Endothelial cell of umbilical vein (primary cell): ENCODE measurements at regions not wholly inside any gene's neighbourhood (a gene's known extent, or its start where the extent isn't known, plus 50 kb on each side); places are given as distances from the start of the nearest gene placed in this dataset.

Experiments
- BruUV-seq: library from RNA; stranded (reverse); fragments of 400-500 nt; replicated peaks from 2 replicates; lab custom pipeline; 2021; lab: Mats Ljungman, UMichigan
- CTCF ChIA-PET: fragments of 300-600, 350-600 bp; sonication (Branson Sonifier 250); formaldehyde crosslinking; loops from one replicate; lab custom pipeline; 2021; ENCODE audit warnings: antibody characterized with exemption, inconsistent platforms; lab: Charles Lee
- POLR2A ChIA-PET: fragments of 300-600, 350-600 bp; sonication (Branson Sonifier 250); formaldehyde crosslinking; loops from one replicate; lab custom pipeline; 2021; ENCODE audit warnings: antibody characterized with exemption, inconsistent platforms; lab: Charles Lee
- DNase-seq: peaks from one replicate; pipeline ENCODE4 v3.0.0-alpha.2; 2011; ENCODE audit warnings: low read depth, low spot score
- FAIRE-seq: peaks from 2 replicates; lab custom pipeline; 2011; peaks lifted over from hg19 to GRCh38; lab: Jason Lieb, UNC
- H2AFZ ChIP-seq: 2 replicates; pipeline ENCODE4 v1.6.0; 2012; ENCODE audit warnings: low read depth, low read length, control low read depth, inconsistent platforms
- H3K27ac ChIP-seq: 2 replicates; pipeline ENCODE4 v1.5.1; 2011; ENCODE audit warnings: low read depth, mild to moderate bottlenecking, control low read depth, low read length, moderate library complexity; ENCODE audit not compliant: insufficient read depth
- H3K27me3 ChIP-seq, 2 experiments: 2 replicates each; pipeline versions ENCODE4 v1.6.0 to v1.6.1; 2011; ENCODE audit warnings: low read length in 2 of 2, mixed read lengths in 1 of 2; ENCODE audit not compliant: control insufficient read depth in 2 of 2, insufficient read depth in 2 of 2
- H3K36me3 ChIP-seq, 2 experiments: 2 replicates in 1 of 2; 3 replicates in 1 of 2; pipeline ENCODE4 v1.5.1; 2011; ENCODE audit warnings: low read length in 2 of 2, mild to moderate bottlenecking in 1 of 2, moderate library complexity in 1 of 2; ENCODE audit not compliant: control insufficient read depth in 2 of 2, insufficient read depth in 2 of 2; ENCODE audit errors: extremely low read depth in 1 of 2
- H3K4me1 ChIP-seq: 3 replicates; pipeline ENCODE4 v1.5.1; 2011; ENCODE audit warnings: mild to moderate bottlenecking, low read length; ENCODE audit not compliant: control insufficient read depth, insufficient read depth; ENCODE audit errors: extremely low read depth
- H3K4me2 ChIP-seq: 2 replicates; pipeline ENCODE4 v1.6.1; 2011; ENCODE audit warnings: low read length, control low read depth, mixed read lengths; ENCODE audit not compliant: insufficient read depth
- H3K4me3 ChIP-seq, 3 experiments: fragments of 200-600 bp in 1 of 3; sonication (generic), shearing (Covaris generic) in 1 of 3; replicated peaks in 1 of 3; 2 replicates each; pipeline ENCODE4 v1.5.1; 2011 to 2016; ENCODE audit warnings: control low read depth in 3 of 3, low read length in 3 of 3, mild to moderate bottlenecking in 2 of 3, inconsistent platforms in 1 of 3, low read depth in 1 of 3, moderate library complexity in 1 of 3; ENCODE audit not compliant: insufficient read depth in 1 of 3
- H3K79me2 ChIP-seq: 2 replicates; pipeline ENCODE4 v1.6.0; 2012; ENCODE audit warnings: low read length, inconsistent platforms; ENCODE audit not compliant: control insufficient read depth, insufficient read depth
- H3K9ac ChIP-seq: replicated peaks from 2 replicates; pipeline ENCODE3; 2011; ENCODE audit warnings: low read length, control low read depth; ENCODE audit not compliant: insufficient read depth; ENCODE audit errors: extremely low read depth
- H3K9me1 ChIP-seq: replicated peaks from 3 replicates; pipeline ENCODE4 v1.6.0; 2011; ENCODE audit warnings: mild to moderate bottlenecking, low read length; ENCODE audit not compliant: control insufficient read depth, insufficient read depth; ENCODE audit errors: extremely low read depth
- H3K9me3 ChIP-seq: replicated peaks from 2 replicates; pipeline ENCODE4 v1.5.1; 2012; ENCODE audit warnings: low read length, inconsistent platforms; ENCODE audit not compliant: control insufficient read depth, insufficient read depth
- H4K20me1 ChIP-seq: replicated peaks from 2 replicates; pipeline ENCODE3; 2011; ENCODE audit warnings: mild to moderate bottlenecking, low read length; ENCODE audit not compliant: control insufficient read depth, insufficient read depth; ENCODE audit errors: extremely low read depth
- EZH2 ChIP-seq: IDR thresholded peaks from 2 replicates; pipeline ENCODE4 v1.6.1; 2012; ENCODE audit warnings: borderline replicate concordance, low read depth, mild to moderate bottlenecking, moderate library complexity, low read length, inconsistent platforms; ENCODE audit not compliant: severe bottlenecking
- FOS ChIP-seq: IDR thresholded peaks from 2 replicates; pipeline ENCODE4 v1.6.1; 2011; ENCODE audit warnings: mild to moderate bottlenecking, low read length, moderate library complexity, borderline replicate concordance; ENCODE audit not compliant: insufficient read depth
- GATA2 ChIP-seq: IDR thresholded peaks from 2 replicates; pipeline ENCODE4 v1.7.0; 2011; ENCODE audit warnings: low read depth, mild to moderate bottlenecking, moderate library complexity, mixed read lengths, low read length; ENCODE audit not compliant: insufficient read length, insufficient read depth
- JUN ChIP-seq: IDR thresholded peaks from 2 replicates; pipeline ENCODE4 v1.6.1; 2011; ENCODE audit warnings: borderline replicate concordance, low read depth; ENCODE audit not compliant: insufficient read length, insufficient read depth
- MYC ChIP-seq: IDR thresholded peaks from one replicate; pipeline ENCODE4 v1.6.1; 2011; ENCODE audit warnings: mild to moderate bottlenecking, low read depth, low read length
- POLR2A ChIP-seq: IDR thresholded peaks from 2 replicates; pipeline ENCODE4 v1.6.1; 2012; ENCODE audit warnings: low read depth, mild to moderate bottlenecking, control low read depth, low read length
- POLR2AphosphoS5 ChIP-seq: IDR thresholded peaks from 2 replicates; pipeline ENCODE4 v1.6.1; 2012; ENCODE audit warnings: low read depth, mild to moderate bottlenecking, control low read depth, low read length, moderate library complexity; ENCODE audit not compliant: insufficient read depth
- dilution Hi-C: fragments of 300-500 bp; cut with MboI; formaldehyde crosslinking; loops from one replicate; pipeline ENCODE4 v1.15.0; 2019; ENCODE audit warnings: low sequenced_read_pairs; ENCODE audit not compliant: extremely low pct_ligation_motif_present
- intact Hi-C: fragments of 100-400 bp; cut with micrococcal nuclease; formaldehyde crosslinking; loops from one replicate; pipeline ENCODE4 v1.10.0; 2022
- TF ChIP-seq, protein P1 (sequence below): IDR thresholded peaks from 2 replicates; pipeline ENCODE4 v1.6.1; 2011; ENCODE audit not compliant: insufficient read depth, insufficient read length
- TF ChIP-seq, protein P2 (sequence below), 2 donors: IDR thresholded peaks; 1 replicate in 1 of 2; 2 replicates in 1 of 2; pipeline ENCODE4 v1.5.1; 2011; ENCODE audit warnings: low read length in 2 of 2, mild to moderate bottlenecking in 2 of 2, moderate library complexity in 2 of 2, control low read depth in 1 of 2, inconsistent platforms in 1 of 2, low read depth in 1 of 2; ENCODE audit not compliant: insufficient read depth in 1 of 2; ENCODE audit errors: extremely low read depth in 1 of 2

DNA sequence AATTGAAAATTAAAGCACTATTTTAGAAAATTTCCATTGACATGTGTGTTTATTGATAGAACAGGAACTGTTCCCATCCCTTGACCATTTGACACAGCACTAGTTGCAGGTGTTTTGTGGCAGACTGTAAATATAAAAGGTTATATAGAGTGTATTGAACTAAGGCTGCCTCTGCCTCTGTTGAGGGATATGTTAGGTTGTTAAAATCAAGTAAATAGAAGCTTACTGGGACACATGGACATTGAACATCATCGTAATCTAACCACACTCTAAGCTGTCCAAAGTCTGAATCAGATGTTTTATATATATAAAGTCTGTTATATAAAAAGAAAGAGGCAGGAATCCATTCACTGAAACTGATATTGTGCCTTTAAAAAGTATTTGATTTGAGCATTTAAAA, 308.1 kb upstream of the PKN2 start:
- Histone ChIP-seq H3K9me1 (no peaks in the 10 kb centered on the region), H3K4me2 (no peak overlapping the region), H3K79me2 (no peaks in the 10 kb centered on the region), H3K9me3 (no peaks in the 10 kb centered on the region), H4K20me1 (no peaks in the 10 kb centered on the region), H3K27me3 (peaks cover 0 to 3% of the 10 kb centered on the region in 2 experiments), H3K9ac (no peak overlapping the region), H3K27ac (no peak overlapping the region), H2AFZ (no peak overlapping the region), H3K4me3 (no peak overlapping the region), H3K36me3 (no peaks in the 10 kb centered on the region), H3K4me1 (no peaks in the 10 kb centered on the region)
- FAIRE-seq (no peak), DNase-seq (no peak)
- intact Hi-C loops, result no loop called here
- dilution Hi-C loops, result no loop called here
- no peak for TF ChIP-seq JUN
- no peak for TF ChIP-seq EZH2
- TF ChIP-seq GATA2, result no peak
- TF ChIP-seq, protein P1, sequence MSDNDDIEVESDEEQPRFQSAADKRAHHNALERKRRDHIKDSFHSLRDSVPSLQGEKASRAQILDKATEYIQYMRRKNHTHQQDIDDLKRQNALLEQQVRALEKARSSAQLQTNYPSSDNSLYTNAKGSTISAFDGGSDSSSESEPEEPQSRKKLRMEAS, result no peak
- no peak for TF ChIP-seq POLR2AphosphoS5
- TF ChIP-seq, protein P2, sequence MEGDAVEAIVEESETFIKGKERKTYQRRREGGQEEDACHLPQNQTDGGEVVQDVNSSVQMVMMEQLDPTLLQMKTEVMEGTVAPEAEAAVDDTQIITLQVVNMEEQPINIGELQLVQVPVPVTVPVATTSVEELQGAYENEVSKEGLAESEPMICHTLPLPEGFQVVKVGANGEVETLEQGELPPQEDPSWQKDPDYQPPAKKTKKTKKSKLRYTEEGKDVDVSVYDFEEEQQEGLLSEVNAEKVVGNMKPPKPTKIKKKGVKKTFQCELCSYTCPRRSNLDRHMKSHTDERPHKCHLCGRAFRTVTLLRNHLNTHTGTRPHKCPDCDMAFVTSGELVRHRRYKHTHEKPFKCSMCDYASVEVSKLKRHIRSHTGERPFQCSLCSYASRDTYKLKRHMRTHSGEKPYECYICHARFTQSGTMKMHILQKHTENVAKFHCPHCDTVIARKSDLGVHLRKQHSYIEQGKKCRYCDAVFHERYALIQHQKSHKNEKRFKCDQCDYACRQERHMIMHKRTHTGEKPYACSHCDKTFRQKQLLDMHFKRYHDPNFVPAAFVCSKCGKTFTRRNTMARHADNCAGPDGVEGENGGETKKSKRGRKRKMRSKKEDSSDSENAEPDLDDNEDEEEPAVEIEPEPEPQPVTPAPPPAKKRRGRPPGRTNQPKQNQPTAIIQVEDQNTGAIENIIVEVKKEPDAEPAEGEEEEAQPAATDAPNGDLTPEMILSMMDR (IDR thresholded peaks at IDR 0.05; ENCODE audit: extremely low read depth in 1 of 2, insufficient read depth in 1 of 2, low read depth in 1 of 2, low read length in 2 of 2), result no peak
- TF ChIP-seq POLR2A, result no peak
- TF ChIP-seq MYC, result no peak
- no peak for TF ChIP-seq FOS
- no TSS peak for BruUV-seq
- POLR2A ChIA-PET, result no interaction called here
- CTCF ChIA-PET, result no interaction called here
